ENCODE measurements at regions not wholly inside any gene's neighbourhood (a gene's known extent, or its start where the extent isn't known, plus 50 kb on each side); places are given as distances from the start of the nearest gene placed in this dataset.
A peak's percentile ranks its signal among the peaks of the same experiment; 100 is the strongest.
"Not testable (repeated sequence)": the region's sequence is repeated elsewhere in the genome, so short reads cannot be mapped to it uniquely, and the experiment has no call there.

GRCh38 chr21:23099185-23099584 lies 2101.0 kb downstream of the NCAM2 start:
- in situ Hi-C loops (cut with HindIII; ENCODE audit: low pct_unique_long_range_greater_than_20kb, low sequenced_read_pairs) = no loop called here

GRCh38 chr21:23101111-23101510 lies 2102.9 kb downstream of the NCAM2 start:
- no peak for DNase-seq (ENCODE audit: low read depth)
- in situ Hi-C loops (cut with HindIII; ENCODE audit: low pct_unique_long_range_greater_than_20kb, low sequenced_read_pairs) = no loop called here

More at GRCh38 chr21:23099185-23099584, 2101.0 kb downstream of the NCAM2 start:
- DNase-seq (ENCODE audit: low read depth) = no peak

- no peak for DNase-seq (ENCODE audit: low read depth)
- in situ Hi-C loops (cut with HindIII; ENCODE audit: low pct_unique_long_range_greater_than_20kb, low sequenced_read_pairs) = no loop called here
Observed at GRCh38 chr21:23108533-23108932, 2110.3 kb downstream of the NCAM2 start.

- DNase-seq (ENCODE audit: low read depth) = peak; percentile 73
- in situ Hi-C loops (cut with HindIII; ENCODE audit: low pct_unique_long_range_greater_than_20kb, low sequenced_read_pairs) = no loop called here
Observed at GRCh38 chr21:23111070-23111600, 2112.9 kb downstream of the NCAM2 start.

GRCh38 chr21:23119491-23119890 lies 2121.3 kb downstream of the NCAM2 start:
- no peak for DNase-seq (ENCODE audit: low read depth)
- in situ Hi-C loops (cut with HindIII; ENCODE audit: low pct_unique_long_range_greater_than_20kb, low sequenced_read_pairs) = no loop called here

- no peak for DNase-seq (ENCODE audit: low read depth)
- in situ Hi-C loops (cut with HindIII; ENCODE audit: low pct_unique_long_range_greater_than_20kb, low sequenced_read_pairs) = no loop called here
Observed at GRCh38 chr21:23127973-23128372, 2129.8 kb downstream of the NCAM2 start.

GRCh38 chr21:23130308-23130707 lies 2132.1 kb downstream of the NCAM2 start:
- no peak for DNase-seq (ENCODE audit: low read depth)

GRCh38 chr21:23131177-23131576 lies 2133.0 kb downstream of the NCAM2 start:
- DNase-seq (ENCODE audit: low read depth) = peak; percentile 7
- in situ Hi-C loops (cut with HindIII; ENCODE audit: low pct_unique_long_range_greater_than_20kb, low sequenced_read_pairs) = no loop called here

More at GRCh38 chr21:23130308-23130707, 2132.1 kb downstream of the NCAM2 start:
- in situ Hi-C loops (cut with HindIII; ENCODE audit: low pct_unique_long_range_greater_than_20kb, low sequenced_read_pairs) = no loop called here

- in situ Hi-C loops (cut with HindIII; ENCODE audit: low pct_unique_long_range_greater_than_20kb, low sequenced_read_pairs) = no loop called here
- no peak for DNase-seq (ENCODE audit: low read depth)
Observed at GRCh38 chr21:23138797-23139196, 2140.6 kb downstream of the NCAM2 start.

GRCh38 chr21:23152130-23152529 lies 2153.9 kb downstream of the NCAM2 start:
- in situ Hi-C loops (cut with HindIII; ENCODE audit: low pct_unique_long_range_greater_than_20kb, low sequenced_read_pairs) = no loop called here
- no peak for DNase-seq (ENCODE audit: low read depth)

GRCh38 chr21:23153842-23154241 lies 2155.6 kb downstream of the NCAM2 start:
- DNase-seq (ENCODE audit: low read depth); in situ Hi-C loops (cut with HindIII; ENCODE audit: low pct_unique_long_range_greater_than_20kb, low sequenced_read_pairs): not testable (repeated sequence)

GRCh38 chr21:23155281-23155680 lies 2157.1 kb downstream of the NCAM2 start:
- no peak for DNase-seq (ENCODE audit: low read depth)
- in situ Hi-C loops (cut with HindIII; ENCODE audit: low pct_unique_long_range_greater_than_20kb, low sequenced_read_pairs) = no loop called here

- DNase-seq (ENCODE audit: low read depth) = no peak
- in situ Hi-C loops (cut with HindIII; ENCODE audit: low pct_unique_long_range_greater_than_20kb, low sequenced_read_pairs) = no loop called here
Observed at GRCh38 chr21:23160914-23161313, 2162.7 kb downstream of the NCAM2 start.

- in situ Hi-C loops (cut with HindIII; ENCODE audit: low pct_unique_long_range_greater_than_20kb, low sequenced_read_pairs) = no loop called here
Observed at GRCh38 chr21:23162198-23162946, 2164.2 kb downstream of the NCAM2 start.

More at GRCh38 chr21:23162198-23162946, 2164.2 kb downstream of the NCAM2 start:
- no peak for DNase-seq (ENCODE audit: low read depth)
